ENCODE measurements at regions not wholly inside any gene's neighbourhood (a gene's known extent, or its start where the extent isn't known, plus 50 kb on each side); places are given as distances from the start of the nearest gene placed in this dataset.

- no peak for DNase-seq
- Histone ChIP-seq H3K36me3 (replicated peaks in 1 of 2; ENCODE audit: control insufficient read depth in 1 of 2, insufficient read depth in 2 of 2, low read length in 1 of 2) (peaks cover 0 to 5% of the 10 kb centered on the region in 2 experiments), H3K9ac (no peak overlapping the region), H3K79me2 (ENCODE audit: insufficient read depth) (peaks cover 31% of the 10 kb centered on the region), H3K4me3 (ENCODE audit: low read depth in 2 of 2, low read length in 1 of 2) (no peak overlapping the region), H4K20me1 (ENCODE audit: insufficient read depth) (peaks cover 34% of the 10 kb centered on the region), H2AFZ (ENCODE audit: low read depth) (no peak overlapping the region), H3K27me3 (ENCODE audit: insufficient read depth) (no peaks in the 10 kb centered on the region), H3K9me3 (no peaks in the 10 kb centered on the region), H3K4me1 (ENCODE audit: control insufficient read depth in 1 of 2, insufficient read depth in 2 of 2, low read depth in 1 of 2, low read length in 1 of 2) (no peaks in the 10 kb centered on the region), H3K27ac (ENCODE audit: low read depth in 2 of 2, low read length in 1 of 2) (no peak overlapping the region), H3K4me2 (no peak overlapping the region), H3K9me2 (no peaks in the 10 kb centered on the region), H3F3A (replicated peaks; ENCODE audit: insufficient read depth) (no peaks in the 10 kb centered on the region)
- TF ChIP-seq RCOR1 (IDR thresholded peaks at IDR 0.05; ENCODE audit: low read length), result no peak
- TF ChIP-seq USF1 (IDR thresholded peaks at IDR 0.05; ENCODE audit: borderline replicate concordance, low read depth), result no peak
- TF ChIP-seq JUND (IDR thresholded peaks at IDR 0.05), result no peak
- no peak for TF ChIP-seq TAF1 (IDR thresholded peaks at IDR 0.05; ENCODE audit: borderline replicate concordance, low read depth, low read length)
- no peak for TF ChIP-seq TEAD4 (IDR thresholded peaks at IDR 0.05; ENCODE audit: borderline replicate concordance, insufficient read depth)
- no peak for TF ChIP-seq MAX (IDR thresholded peaks at IDR 0.05; ENCODE audit: low read depth)
- no peak for TF ChIP-seq CTCF (IDR thresholded peaks at IDR 0.05)
- TF ChIP-seq FOXM1 (IDR thresholded peaks at IDR 0.05; ENCODE audit: low read depth), result no peak
- TF ChIP-seq USF2 (IDR thresholded peaks at IDR 0.05; ENCODE audit: borderline replicate concordance, low read depth, low read length), result no peak
- TF ChIP-seq PBX3 (IDR thresholded peaks at IDR 0.05), result no peak
- TF ChIP-seq RXRA (IDR thresholded peaks at IDR 0.05; ENCODE audit: borderline replicate concordance, low read depth), result no peak
- CTCF ChIA-PET, result no interaction called here
- POLR2A ChIA-PET, result no interaction called here
- 82% methylated on average over 9 of the region's 9 CpGs for WGBS (ENCODE audit: low lambda C conversion rate)
Observed at GRCh38 chr19:7418596-7418995, 69.9 kb downstream of the ARHGEF18 start.

- Histone ChIP-seq H3K36me3 (replicated peaks in 1 of 2; ENCODE audit: control insufficient read depth in 1 of 2, insufficient read depth in 2 of 2, low read length in 1 of 2) (peaks cover 0 to 5% of the 10 kb centered on the region in 2 experiments), H3K4me3 (ENCODE audit: low read depth in 2 of 2, low read length in 1 of 2) (no peak overlapping the region), H3K27me3 (ENCODE audit: insufficient read depth) (no peaks in the 10 kb centered on the region), H3K9me2 (no peaks in the 10 kb centered on the region), H3K4me1 (ENCODE audit: control insufficient read depth in 1 of 2, insufficient read depth in 2 of 2, low read depth in 1 of 2, low read length in 1 of 2) (no peaks in the 10 kb centered on the region), H3K79me2 (ENCODE audit: insufficient read depth) (peaks cover 27% of the 10 kb centered on the region), H3K27ac (ENCODE audit: low read depth in 2 of 2, low read length in 1 of 2) (no peak overlapping the region), H3K9ac (no peak overlapping the region), H3F3A (replicated peaks; ENCODE audit: insufficient read depth) (no peaks in the 10 kb centered on the region), H2AFZ (ENCODE audit: low read depth) (no peak overlapping the region), H3K4me2 (no peak overlapping the region), H4K20me1 (ENCODE audit: insufficient read depth) (peaks cover 34% of the 10 kb centered on the region), H3K9me3 (no peaks in the 10 kb centered on the region)
- CTCF ChIA-PET, result no interaction called here
- DNase-seq, result no peak
- POLR2A ChIA-PET, result no interaction called here
- TF ChIP-seq POLR2AphosphoS5 (IDR thresholded peaks at IDR 0.05; ENCODE audit: low read depth, low read length) (no peak), JUND (IDR thresholded peaks at IDR 0.05) (no peak), FOXM1 (IDR thresholded peaks at IDR 0.05; ENCODE audit: low read depth) (no peak), YY1 (IDR thresholded peaks at IDR 0.05; ENCODE audit: low read depth) (no peak), SIN3A (IDR thresholded peaks at IDR 0.05; ENCODE audit: borderline replicate concordance, low read depth, low read length) (no peak), MAX (IDR thresholded peaks at IDR 0.05; ENCODE audit: low read depth) (no peak), NRF1 (IDR thresholded peaks at IDR 0.05; ENCODE audit: low read depth, low read length) (no peak), ELF1 (IDR thresholded peaks at IDR 0.05) (no peak), IRF3 (IDR thresholded peaks at IDR 0.05; ENCODE audit: low read depth, low read length) (no peak), USF1 (IDR thresholded peaks at IDR 0.05; ENCODE audit: borderline replicate concordance, low read depth) (no peak), TEAD4 (IDR thresholded peaks at IDR 0.05; ENCODE audit: borderline replicate concordance, insufficient read depth) (no peak), NFIC (IDR thresholded peaks at IDR 0.05; ENCODE audit: borderline replicate concordance) (no peak)
- WGBS (ENCODE audit: low lambda C conversion rate), result 94% methylated on average over 12 of the region's 12 CpGs
Observed at GRCh38 chr19:7419153-7419552, 69.7 kb downstream of the PEX11G start.

All from SK-N-SH (cell line).